ENCODE measurements at regions not wholly inside any gene's neighbourhood (a gene's known extent, or its start where the extent isn't known, plus 50 kb on each side); places are given as distances from the start of the nearest gene placed in this dataset.

DNA sequence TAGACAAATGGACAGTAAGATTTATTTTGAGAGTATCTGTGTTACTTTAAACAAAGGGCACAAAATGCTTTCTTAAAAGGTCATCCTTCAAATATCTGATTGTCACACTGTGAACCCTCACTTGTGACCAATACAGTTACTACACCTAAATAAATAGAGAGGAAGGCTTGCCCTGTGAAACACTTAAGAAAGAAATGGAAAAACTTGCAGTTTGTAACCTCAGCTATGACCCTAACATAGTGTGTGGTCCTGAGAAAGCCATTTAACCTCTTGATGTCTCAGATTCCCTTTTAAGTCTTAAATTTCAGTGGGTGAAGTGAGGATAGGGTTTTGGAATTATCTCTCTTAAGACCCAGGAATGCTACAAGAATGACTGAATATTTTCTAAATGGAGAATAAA is 126.7 kb upstream of the SLC27A6 start:
- TF ChIP-seq NR3C1 (IDR thresholded peaks at IDR 0.05) (no peak), MAZ (IDR thresholded peaks at IDR 0.05; ENCODE audit: borderline replicate concordance, low read depth, low read length) (no peak), POLR2A (IDR thresholded peaks at IDR 0.05; ENCODE audit: low read length) (no peak), BHLHE40 (IDR thresholded peaks at IDR 0.05; ENCODE audit: low read depth, low read length) (no peak), ESRRA (IDR thresholded peaks at IDR 0.05; ENCODE audit: borderline replicate concordance, low read length) (no peak), PHF8 (IDR thresholded peaks at IDR 0.05; ENCODE audit: borderline replicate concordance, low read depth) (no peak), POLR2AphosphoS2 (conservative IDR thresholded peaks at IDR 0.05; ENCODE audit: low read length) (no peak), CEBPB (IDR thresholded peaks at IDR 0.05) (no peak), TP53 (CRISPR knock-in tag; IDR thresholded peaks at IDR 0.05) (no peak), RFX5 (IDR thresholded peaks at IDR 0.05) (no peak), MYC (IDR thresholded peaks at IDR 0.05; ENCODE audit: borderline replicate concordance, low read length) (no peak), MAFK (IDR thresholded peaks at IDR 0.05; ENCODE audit: partially characterized antibody) (no peak)
- TF ChIP-seq, protein P1, sequence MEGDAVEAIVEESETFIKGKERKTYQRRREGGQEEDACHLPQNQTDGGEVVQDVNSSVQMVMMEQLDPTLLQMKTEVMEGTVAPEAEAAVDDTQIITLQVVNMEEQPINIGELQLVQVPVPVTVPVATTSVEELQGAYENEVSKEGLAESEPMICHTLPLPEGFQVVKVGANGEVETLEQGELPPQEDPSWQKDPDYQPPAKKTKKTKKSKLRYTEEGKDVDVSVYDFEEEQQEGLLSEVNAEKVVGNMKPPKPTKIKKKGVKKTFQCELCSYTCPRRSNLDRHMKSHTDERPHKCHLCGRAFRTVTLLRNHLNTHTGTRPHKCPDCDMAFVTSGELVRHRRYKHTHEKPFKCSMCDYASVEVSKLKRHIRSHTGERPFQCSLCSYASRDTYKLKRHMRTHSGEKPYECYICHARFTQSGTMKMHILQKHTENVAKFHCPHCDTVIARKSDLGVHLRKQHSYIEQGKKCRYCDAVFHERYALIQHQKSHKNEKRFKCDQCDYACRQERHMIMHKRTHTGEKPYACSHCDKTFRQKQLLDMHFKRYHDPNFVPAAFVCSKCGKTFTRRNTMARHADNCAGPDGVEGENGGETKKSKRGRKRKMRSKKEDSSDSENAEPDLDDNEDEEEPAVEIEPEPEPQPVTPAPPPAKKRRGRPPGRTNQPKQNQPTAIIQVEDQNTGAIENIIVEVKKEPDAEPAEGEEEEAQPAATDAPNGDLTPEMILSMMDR (IDR thresholded peaks at IDR 0.05), result no peak
- TF ChIP-seq, protein P2, sequence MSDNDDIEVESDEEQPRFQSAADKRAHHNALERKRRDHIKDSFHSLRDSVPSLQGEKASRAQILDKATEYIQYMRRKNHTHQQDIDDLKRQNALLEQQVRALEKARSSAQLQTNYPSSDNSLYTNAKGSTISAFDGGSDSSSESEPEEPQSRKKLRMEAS (IDR thresholded peaks at IDR 0.05), result no peak
